ENCODE measurements at regions not wholly inside any gene's neighbourhood (a gene's known extent, or its start where the extent isn't known, plus 50 kb on each side); places are given as distances from the start of the nearest gene placed in this dataset.

GRCh38 chr12:88782351-88782750, 202.1 kb upstream of the KITLG start:
- no peak for DNase-seq (ENCODE audit: low read depth in 2 of 2, low spot score in 1 of 2)

GRCh38 chr12:88781909-88782308, 201.6 kb upstream of the KITLG start:
- DNase-seq (ENCODE audit: low read depth in 2 of 2, low spot score in 1 of 2), result no peak

DNA sequence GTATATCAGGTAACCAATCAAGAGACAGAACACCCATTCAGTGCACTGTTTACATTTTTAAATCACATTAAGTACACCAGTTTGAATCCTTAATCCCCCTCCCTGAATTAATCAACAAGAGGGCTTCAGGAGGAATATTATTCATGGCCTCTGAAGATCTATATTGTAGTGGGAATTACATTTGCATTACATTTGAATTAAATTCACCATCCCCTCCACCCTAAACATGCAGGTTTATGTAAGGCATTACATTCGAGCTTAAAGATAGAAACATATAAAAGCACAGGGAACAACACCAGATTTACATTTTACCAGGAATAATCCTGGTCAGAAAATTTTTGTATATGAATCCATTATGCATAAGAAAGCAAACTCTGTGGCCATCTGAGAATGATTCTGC, 197.8 kb upstream of the KITLG start:
- DNase-seq (ENCODE audit: low read depth in 2 of 2, low spot score in 1 of 2), result no peak

DNA sequence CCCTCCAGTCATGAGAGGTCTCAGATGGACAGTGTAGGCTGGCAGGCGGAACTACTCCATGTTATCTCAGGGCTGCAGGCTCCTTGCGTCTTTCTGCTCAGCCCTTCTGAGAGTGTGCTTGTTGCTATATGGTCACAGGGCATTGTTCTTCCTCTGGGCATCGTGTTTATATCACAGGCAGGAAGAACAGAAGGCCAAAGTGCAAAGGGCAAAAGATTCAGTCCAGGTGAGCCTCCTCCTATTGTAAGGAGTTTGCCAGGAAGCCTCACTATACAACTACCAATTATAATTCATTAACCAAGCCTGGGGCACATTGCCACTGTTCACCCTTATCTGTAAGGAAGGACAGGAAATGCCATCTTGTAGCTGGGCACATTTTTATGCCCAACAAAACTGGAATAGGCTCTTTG, 195.5 kb upstream of the KITLG start:
- DNase-seq (ENCODE audit: low read depth in 2 of 2, low spot score in 1 of 2), result no peak

DNA sequence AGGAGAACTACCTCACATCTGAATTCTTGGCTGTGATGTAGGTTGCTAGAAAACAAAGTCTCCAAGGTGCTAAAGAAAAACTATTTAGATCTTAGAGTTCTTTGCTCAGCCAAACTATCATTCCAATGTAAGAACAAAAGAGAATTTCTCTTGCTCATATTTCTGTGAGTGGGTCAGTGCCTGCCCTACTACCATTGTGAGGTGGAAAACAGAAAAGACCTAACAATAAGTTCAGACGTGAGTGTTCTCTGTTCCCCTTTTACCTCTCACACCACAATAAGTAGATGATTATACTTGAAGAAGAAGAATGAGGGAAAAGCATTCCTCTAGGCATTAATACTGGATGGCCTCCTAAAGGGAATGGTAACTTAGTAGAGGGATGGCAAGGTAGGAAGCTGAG, 187.4 kb upstream of the KITLG start:
- DNase-seq (ENCODE audit: low read depth in 2 of 2, low spot score in 1 of 2), result no peak

DNA sequence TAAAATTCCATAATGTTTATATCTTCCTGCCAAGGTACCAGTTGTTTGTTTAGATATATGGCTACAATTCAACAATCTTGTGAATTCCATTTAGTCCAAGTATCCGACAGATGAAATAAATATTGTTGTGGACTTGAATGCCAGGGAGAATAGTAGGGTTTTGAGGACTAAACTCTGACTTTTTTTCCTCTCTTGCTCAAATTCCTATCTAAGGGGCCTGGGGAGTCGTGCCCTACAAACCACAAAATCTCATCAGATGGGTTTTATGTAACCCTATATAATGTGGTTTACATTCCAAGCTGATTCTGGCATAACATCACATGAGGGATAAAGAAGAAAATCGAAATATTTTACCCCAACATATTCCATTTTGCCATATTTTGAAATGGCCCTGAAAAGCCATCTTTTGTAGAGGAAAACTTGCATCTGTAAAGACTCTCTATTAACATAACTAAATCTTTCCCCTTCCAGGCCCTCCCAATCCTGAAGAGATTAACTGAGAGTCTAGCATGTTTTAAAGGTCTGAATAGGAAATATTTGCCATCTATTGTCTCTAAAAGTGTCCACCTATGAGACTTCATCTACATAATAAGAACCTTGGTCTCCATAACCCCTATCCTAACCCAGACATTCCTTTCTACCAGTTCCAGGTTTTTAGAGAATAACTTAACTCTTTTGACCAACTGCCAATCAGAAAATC, 184.7 kb upstream of the KITLG start:
- no peak for DNase-seq (ENCODE audit: low read depth in 2 of 2, low spot score in 1 of 2)

GRCh38 chr12:88763536-88764100, 183.3 kb upstream of the KITLG start:
- no peak for DNase-seq (ENCODE audit: low read depth in 2 of 2, low spot score in 1 of 2)

DNA sequence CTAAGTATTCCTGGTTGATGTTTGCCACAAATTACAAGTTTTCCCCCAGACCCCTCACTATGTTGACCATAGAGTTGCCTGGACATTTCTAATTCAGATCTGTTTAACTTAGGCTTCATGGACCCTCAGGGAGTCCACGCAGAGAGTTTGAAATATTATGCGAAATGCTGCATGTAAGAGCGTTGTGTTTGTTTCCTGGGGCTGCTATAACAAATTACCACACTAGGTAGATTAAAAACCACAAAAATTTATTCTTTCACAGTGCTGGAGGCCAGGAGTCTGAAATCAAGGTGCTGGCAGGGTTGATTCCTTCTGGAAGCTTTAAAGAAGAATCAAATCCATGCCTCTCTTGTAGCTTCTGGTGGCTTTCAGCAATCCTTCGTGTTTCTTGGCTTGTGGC, 177.9 kb upstream of the KITLG start:
- DNase-seq (ENCODE audit: low read depth in 2 of 2, low spot score in 1 of 2), result no peak

DNA sequence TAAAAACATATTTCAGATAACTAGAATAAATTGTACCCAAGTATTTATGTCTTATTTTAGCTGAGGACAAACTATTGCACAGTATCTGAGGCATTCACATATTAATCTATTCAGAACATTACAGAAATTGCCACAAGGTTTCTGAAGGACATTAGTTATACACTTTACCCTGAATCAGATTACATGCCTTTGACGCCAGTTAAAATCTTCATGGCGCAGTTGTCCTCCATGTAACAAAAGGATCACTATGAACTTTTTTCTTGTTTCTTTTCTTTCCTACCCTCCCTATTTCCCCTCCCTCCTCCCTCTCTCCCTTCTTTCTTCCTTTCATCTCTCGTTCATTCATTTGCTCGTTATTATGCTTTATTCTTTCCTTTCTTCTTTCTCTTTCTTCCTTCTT, 176.6 kb upstream of the KITLG start:
- no peak for DNase-seq (ENCODE audit: low read depth in 2 of 2, low spot score in 1 of 2)

- DNase-seq (ENCODE audit: low read depth in 2 of 2, low spot score in 1 of 2), result no peak
Observed at GRCh38 chr12:88756153-88756552, 175.9 kb upstream of the KITLG start.

GRCh38 chr12:88753707-88754106, 173.4 kb upstream of the KITLG start:
- no peak for DNase-seq (ENCODE audit: low read depth in 2 of 2, low spot score in 1 of 2)

- no peak for DNase-seq (ENCODE audit: low read depth in 2 of 2, low spot score in 1 of 2)
Observed at GRCh38 chr12:88753066-88753465, 172.8 kb upstream of the KITLG start.

GRCh38 chr12:88752183-88752582, 171.9 kb upstream of the KITLG start:
- no peak for DNase-seq (ENCODE audit: low read depth in 2 of 2, low spot score in 1 of 2)

- DNase-seq (ENCODE audit: low read depth in 2 of 2, low spot score in 1 of 2), result no peak
Observed at GRCh38 chr12:88750867-88751543, 170.7 kb upstream of the KITLG start.

- DNase-seq (ENCODE audit: low read depth in 2 of 2, low spot score in 1 of 2), result no peak
Observed at GRCh38 chr12:88746386-88746785, 166.1 kb upstream of the KITLG start.

DNA sequence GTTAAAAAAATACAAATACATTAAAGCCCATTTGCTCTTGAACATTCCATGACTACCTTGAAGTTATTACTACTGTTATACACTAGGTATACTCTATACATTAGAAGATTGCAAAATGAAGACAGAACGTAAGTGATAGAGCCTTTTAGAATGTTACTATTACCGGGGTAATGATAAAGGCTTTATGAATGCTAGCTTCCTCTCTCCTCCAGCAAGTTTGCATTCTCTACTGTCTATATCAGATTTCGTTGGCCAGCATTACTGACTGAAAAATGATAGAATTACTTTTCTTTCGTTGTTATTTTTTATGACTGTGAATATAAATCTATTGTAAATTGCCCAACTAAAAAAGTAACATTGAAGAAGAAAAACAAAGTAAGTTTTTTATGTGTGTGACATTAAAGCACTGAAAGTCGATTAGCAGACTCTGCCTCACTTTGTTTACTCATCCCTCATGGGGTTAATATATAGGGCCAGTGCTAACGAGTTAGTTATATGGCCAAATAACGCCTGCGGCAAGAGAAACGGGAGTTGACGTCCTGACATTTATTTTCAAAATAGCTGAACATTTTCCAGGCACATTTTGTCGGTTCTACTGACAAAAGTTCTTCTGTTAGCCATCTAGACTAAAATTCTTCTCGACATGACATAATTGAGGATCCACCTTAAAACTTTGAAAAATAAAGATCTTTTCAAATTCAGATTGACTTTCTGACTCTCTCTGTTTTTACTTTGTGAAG, 163.8 kb upstream of the KITLG start:
- no peak for DNase-seq (ENCODE audit: low read depth in 2 of 2, low spot score in 1 of 2)

DNA sequence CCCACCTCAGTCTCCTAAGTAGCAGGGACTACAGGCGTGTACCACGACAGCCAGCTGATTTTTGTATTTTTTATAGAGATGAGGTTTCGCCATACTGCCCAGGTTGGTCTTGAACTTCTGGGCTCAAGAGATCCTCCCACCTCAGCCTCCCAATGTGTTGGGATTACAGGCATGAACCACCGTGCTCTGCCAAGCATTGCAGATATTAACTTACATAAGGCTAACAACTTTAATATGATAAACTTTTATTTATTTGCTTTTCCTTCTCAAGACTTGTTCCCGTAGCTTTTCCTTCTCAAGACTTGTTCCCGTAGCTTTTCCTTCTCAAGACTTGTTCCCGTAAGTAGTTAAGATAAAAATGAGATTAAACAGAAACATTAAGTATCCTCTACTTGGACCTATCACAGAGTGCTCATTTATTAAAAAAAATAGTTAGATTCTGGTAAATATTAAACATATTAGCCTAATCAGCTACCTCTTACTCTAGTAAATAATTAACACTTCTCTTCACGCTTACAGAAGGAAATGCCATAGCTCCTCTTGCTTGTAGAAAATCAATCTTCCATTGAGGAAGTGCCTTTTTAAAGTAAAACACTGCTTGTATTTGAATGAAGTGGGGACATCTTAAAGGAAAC, 157.7 kb upstream of the KITLG start:
- DNase-seq (ENCODE audit: low read depth in 2 of 2, low spot score in 1 of 2), result no peak

- no peak for DNase-seq (ENCODE audit: low read depth in 2 of 2, low spot score in 1 of 2)
Observed at GRCh38 chr12:88736031-88736430, 155.8 kb upstream of the KITLG start.

GRCh38 chr12:88733008-88733407, 152.7 kb upstream of the KITLG start:
- DNase-seq (ENCODE audit: low read depth in 2 of 2, low spot score in 1 of 2), result no peak

- DNase-seq (ENCODE audit: low read depth in 2 of 2, low spot score in 1 of 2), result no peak
Observed at GRCh38 chr12:88729196-88729595, 148.9 kb upstream of the KITLG start.
